Lower leg skin (tissue), 3 donors: ENCODE measurements at regions not wholly inside any gene's neighbourhood (a gene's known extent, or its start where the extent isn't known, plus 50 kb on each side); places are given as distances from the start of the nearest gene placed in this dataset.

Experiments
- POLR2A ChIP-seq, 2 donors: fragments of 450-650 bp; IDR thresholded peaks; one replicate each; pipeline ENCODE4 v1.6.1; 2016 to 2017; ENCODE audit warnings: antibody characterized with exemption in 2 of 2, mild to moderate bottlenecking in 1 of 2, moderate library complexity in 1 of 2
- TF ChIP-seq, protein P1 (sequence below), 3 donors: fragments of 450-650 bp; IDR thresholded peaks; one replicate each; pipeline ENCODE4 v1.5.1; 2016; ENCODE audit warnings: antibody characterized with exemption in 3 of 3, mild to moderate bottlenecking in 3 of 3, moderate library complexity in 2 of 3

DNA sequence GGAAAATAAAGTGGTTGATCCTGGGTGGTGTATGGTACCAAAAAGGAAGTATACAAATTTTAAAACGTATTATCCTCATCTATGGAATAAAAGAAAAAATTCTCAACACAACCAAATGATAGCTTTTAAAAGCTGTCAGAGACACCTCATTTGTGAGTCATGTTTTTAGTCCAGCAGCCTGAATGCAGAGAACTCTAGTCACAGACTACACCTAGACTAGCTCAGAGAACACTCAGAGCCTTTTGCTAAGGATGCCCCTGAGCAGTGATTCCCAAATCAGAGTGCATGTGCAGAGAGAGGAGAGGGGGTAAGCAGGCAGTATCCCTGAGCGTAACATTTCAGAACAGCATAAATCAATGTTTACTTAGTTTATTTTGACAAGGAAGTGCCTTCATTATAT lies 809.3 kb downstream of the HACE1 start:
- TF ChIP-seq, protein P1, sequence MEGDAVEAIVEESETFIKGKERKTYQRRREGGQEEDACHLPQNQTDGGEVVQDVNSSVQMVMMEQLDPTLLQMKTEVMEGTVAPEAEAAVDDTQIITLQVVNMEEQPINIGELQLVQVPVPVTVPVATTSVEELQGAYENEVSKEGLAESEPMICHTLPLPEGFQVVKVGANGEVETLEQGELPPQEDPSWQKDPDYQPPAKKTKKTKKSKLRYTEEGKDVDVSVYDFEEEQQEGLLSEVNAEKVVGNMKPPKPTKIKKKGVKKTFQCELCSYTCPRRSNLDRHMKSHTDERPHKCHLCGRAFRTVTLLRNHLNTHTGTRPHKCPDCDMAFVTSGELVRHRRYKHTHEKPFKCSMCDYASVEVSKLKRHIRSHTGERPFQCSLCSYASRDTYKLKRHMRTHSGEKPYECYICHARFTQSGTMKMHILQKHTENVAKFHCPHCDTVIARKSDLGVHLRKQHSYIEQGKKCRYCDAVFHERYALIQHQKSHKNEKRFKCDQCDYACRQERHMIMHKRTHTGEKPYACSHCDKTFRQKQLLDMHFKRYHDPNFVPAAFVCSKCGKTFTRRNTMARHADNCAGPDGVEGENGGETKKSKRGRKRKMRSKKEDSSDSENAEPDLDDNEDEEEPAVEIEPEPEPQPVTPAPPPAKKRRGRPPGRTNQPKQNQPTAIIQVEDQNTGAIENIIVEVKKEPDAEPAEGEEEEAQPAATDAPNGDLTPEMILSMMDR (IDR thresholded peaks at IDR 0.05), result no peak
- TF ChIP-seq POLR2A (IDR thresholded peaks at IDR 0.05), result no peak
